ENCODE measurements at regions not wholly inside any gene's neighbourhood (a gene's known extent, or its start where the extent isn't known, plus 50 kb on each side); places are given as distances from the start of the nearest gene placed in this dataset.
A peak's percentile ranks its signal among the peaks of the same experiment; 100 is the strongest.

GRCh38 chr3:73927203-73927570 is 302.4 kb upstream of the PDZRN3 start:
- DNase-seq = no peak

DNA sequence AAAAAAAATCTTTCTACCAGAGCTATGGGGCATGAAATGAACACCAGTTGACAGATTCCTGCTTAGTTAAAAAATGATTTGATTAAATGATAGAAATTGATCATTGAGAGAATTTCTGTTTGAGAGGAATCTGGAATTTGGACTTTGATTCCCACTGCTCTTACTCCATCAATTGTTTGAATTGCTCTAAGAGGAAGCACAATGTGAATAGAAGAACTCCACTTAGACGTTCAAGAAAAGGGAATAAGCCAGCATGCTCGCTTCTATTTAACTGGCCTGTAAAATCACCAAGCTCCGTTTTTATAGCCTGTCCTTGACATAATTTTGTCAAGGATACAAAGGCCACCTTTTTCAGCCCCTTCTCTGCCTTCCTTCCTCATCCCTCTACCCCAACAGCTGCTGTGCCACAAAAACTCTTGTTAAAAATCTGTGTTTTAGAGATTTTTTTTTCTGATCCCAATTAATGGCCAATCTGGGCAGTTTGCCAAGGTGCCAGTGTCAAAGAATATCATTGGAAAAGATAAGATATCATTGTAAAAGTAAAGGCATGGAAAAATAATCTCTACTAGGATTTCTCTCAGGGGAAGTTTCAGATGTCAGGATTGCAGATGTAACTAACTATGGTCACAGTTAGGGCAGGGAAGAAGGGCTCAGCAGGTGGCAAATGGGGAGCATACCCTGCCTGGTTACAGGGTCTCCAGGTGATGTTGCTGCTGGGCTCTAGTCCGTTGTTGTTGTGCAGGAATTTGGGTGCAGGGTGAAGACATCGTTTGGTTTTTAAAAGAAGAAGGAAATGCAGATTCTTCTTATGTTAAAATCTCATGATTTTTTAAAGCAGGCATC is 301.8 kb upstream of the PDZRN3 start:
- peak; percentile 1 for DNase-seq

GRCh38 chr3:73925011-73925410 is 300.3 kb upstream of the PDZRN3 start:
- no peak for DNase-seq

GRCh38 chr3:73924048-73924447 is 299.3 kb upstream of the PDZRN3 start:
- peak; percentile 10 for DNase-seq

DNA sequence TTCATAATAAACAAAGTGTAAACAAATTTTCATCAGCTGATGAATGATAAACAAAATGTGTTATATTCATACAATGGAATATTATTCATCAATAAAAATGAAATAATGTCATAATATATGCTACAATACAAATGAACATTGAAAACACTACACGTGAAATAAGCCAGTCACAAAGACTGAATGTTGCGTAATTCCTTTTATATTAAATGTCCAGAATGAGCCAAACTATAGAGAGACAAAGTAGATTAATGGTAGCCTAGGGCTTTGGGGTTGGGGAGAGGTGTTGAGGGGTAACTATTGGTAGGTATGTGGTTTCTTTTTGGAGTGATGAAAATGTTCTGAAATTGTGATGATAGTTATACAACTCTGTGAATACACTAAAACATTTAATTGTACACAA is 292.9 kb upstream of the PDZRN3 start:
- no peak for DNase-seq

DNA sequence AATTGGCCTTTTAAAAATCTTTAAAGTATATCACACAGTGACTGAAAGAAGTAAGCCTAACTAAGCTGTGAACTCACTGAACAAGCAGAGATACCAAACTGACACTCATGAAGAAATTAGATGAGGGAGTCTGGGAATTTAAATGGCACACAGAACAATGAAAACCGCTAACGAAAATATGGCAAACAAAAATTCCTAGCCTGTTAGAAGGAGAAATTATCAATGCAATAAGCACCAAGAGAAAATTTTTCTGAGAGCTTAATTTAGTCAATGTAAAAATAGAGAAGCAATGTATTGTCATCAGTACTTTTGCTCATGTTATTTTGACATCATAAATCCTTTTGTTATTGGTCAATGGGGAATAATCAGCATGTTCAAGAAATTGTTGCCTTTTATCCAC is 291.1 kb upstream of the PDZRN3 start:
- DNase-seq = no peak

DNA sequence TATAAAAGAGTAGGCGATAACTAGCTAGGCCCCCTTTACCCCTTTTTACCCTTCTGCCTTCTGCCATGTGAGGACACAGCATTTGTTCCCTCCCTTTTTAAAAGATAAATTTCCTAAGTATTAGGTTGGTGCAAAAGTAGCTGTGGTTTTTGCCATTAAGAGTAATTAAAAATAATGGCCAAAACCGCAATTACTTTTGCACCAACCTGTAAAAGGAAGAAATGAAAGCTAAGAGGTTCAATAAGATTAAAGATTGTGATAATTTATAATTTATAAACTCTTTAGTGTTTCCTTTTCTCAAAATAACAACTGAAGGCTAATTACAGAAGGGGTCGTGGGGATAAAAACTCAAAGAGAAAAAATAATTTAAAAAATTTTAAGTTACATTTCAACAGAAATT is 283.5 kb upstream of the PDZRN3 start:
- no peak for DNase-seq

DNA sequence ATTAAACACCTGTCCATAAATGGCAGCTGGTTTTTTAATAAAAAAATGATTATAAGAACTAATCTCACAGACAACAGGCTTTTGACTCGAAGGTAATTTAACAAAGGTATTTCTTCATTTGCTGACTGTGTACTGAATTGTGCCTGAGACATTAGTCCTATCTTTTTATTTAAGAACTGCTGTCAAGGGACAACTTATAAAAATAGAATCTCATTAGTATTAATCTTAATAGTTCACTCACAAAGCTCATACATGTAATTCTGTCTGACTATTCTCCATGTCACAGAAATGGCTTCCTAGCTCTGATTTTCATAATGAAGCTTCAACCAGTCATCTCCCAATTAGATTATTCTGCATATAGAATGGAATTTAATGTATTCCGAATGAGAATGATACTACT is 276.9 kb upstream of the PDZRN3 start:
- no peak for DNase-seq

DNA sequence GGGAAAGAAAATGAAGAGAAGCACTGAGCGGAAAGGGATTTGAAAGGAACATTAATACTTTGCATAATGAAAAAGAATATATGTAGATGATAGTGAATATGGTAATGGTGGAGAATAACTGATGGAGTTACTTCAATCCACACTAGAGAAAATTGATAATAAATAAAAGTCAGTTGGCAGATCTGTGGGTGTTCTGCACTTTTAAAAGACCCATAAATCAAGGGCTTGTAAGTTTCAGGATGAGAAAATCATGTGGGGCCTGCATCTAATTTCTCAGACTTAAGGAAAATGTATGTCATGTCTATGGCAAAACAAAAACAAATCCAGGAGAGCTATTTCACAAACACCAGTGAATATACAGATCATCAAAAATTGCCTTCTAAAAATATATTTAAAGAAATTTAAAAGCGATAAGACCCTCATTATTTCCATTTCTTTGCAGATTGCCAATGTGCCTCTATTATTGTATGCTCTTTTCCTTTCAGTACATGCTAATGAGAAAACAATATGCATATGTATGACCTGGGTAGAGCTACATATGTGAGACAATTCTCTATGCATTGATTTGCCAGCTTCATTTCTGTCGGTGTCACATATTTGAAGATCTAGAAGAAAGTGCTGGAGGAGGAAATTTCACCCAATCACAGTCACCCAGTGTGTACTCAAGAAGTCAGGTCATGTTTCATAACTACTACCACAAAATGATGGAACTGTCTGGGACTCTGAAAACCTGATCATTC is 269.9 kb upstream of the PDZRN3 start:
- DNase-seq = no peak

DNA sequence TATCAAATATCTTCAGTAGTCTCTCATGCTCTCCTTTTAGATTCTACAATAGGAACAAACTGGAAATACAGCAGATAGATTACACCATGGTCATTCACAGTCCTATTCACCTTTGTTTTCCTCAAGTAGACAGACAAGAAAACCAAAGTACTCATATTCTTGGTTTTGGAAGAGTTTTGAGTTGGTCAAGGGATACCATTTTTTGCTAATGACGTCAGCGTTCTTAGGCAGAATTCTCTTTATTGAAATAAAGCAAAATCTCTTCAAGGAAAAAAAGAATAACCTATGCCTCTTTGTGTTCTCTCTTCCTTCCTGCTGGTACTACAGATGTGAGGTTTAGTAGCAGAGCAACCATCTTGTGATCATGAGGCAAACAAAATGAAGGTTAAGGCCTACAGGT is 268.3 kb upstream of the PDZRN3 start:
- DNase-seq = no peak

DNA sequence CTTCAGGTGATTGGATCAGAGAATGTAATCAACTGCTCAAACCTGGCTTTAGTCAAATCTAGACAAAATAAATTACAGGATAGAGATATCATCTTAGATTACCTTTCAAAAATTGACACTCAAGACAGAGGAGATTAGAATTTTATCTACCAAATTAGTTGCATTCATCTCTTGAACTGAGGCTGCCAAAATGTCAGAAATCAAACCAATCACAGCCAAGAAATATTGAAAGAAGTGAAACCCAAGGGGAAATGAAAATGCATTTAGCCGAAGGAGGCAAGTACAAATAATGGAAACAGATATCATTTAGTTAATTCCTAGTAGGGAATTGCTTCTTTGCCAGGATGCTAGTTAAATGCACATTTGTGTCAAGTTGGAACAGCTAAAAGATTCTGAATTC is 261.1 kb upstream of the PDZRN3 start:
- no peak for DNase-seq

- no peak for DNase-seq
These were observed 259.6 kb upstream of the PDZRN3 start for GRCh38 chr3:73884361-73884760.

DNA sequence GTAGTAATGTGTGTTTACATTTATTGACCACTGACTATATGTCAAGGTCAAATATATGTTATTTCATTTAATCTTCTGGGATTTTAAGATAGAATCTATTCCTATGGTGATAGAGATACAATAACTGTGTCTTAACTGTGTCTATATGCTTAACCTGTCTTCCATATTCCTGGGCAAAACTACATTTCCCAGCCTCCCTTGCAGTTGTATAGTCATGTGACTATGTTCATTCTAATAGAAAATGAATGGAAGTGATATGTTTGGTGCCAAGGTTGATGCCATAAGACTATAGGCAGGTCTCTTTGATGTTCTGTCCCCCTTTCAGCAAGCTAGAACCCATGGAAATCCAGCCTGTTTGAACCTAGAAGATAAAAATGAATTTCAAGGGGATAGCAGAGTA is 258.8 kb upstream of the PDZRN3 start:
- DNase-seq = no peak

DNA sequence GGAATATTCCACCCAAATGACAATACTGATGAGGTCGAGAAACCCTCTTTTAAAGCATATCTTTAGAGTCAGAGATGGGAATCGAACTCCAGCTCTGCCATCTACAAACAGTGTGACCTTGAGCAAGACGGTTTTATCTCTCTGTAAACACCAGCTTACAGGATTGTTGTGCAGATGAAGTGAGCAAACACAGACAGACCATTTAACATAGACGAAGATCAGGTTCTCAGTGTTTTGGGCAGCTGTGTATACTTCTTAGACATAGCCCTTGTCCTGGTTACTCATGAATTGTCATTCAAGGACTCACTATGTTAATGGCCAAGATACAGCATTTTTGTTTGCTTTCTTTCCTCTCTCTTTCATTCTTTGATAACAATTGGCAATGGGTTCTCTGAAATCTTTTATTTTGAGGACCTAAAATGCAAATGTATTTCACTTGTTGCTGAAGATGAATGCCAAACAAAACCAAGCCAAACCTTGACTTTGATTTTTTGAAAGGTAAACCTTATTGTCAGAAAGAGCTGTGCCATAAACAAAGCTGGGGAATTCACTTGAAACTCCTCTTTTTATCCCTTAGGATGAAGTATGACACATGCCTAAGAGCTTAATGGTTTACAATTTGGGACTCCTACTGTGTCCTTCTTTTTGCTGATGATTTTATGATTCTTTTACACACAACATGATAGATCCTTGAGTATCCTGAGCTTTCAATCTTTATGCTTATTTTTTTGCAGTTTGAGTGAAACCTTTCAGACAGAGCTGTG is 250.0 kb upstream of the PDZRN3 start:
- peak; percentile 57 for DNase-seq

GRCh38 chr3:73874161-73874560 is 249.4 kb upstream of the PDZRN3 start:
- no peak for DNase-seq

DNA sequence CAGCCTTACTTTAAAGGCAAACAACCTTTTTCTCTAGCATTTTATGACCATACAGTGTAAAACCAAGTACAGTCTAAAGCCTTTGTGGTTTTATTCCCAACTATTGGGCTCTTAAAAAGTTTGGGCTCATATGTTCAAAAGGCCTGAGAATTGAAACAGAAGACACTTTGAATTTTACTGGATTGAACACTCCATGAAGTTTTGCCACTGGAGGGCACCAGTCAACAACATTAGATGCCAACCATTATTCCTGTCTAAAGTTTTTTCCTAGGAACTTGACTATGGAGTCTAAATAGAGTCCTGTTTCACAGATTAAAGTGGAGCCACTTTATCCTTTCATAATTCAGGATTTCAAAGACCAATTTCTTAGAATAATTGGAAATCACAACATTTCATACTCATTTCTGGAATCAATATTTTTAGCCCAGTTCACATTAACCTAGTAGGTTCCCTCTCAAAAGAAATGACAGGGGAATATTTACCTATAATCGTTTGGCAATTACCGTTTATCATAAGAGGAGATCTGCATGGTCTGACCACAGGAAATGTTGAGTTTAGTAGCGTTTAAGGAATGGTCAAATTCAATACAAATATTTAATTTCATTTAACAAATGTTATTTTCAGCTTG is 244.1 kb upstream of the PDZRN3 start:
- DNase-seq = peak; percentile 70

GRCh38 chr3:73867524-73867923 is 242.8 kb upstream of the PDZRN3 start:
- no peak for DNase-seq

- DNase-seq = no peak
These were observed 242.1 kb upstream of the PDZRN3 start for GRCh38 chr3:73866846-73867245.

DNA sequence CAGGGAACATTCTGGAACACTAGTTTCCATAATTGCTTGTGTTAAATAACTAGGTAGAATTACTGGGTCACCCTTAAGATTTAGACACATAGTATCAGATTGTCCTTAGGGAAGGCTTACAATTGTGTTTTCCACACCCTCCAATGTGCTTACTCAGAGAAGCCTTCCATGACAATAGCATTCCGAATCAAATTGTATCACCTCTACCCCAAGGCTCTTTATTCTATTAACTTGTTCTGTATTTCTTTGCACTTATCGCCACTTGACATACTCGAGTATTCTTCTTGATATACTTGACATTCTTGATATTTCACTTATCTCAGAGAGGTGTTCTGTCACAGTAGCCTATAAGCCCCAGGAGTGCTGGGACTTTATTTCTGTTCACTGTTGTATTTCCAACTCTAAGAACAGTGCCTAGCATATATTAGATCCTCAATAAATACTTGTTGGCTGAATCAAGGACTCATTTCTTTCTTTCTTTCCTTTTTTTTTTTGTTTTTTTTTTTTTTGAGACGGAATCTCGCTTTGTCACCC is 238.9 kb upstream of the PDZRN3 start:
- DNase-seq = no peak

- DNase-seq = peak; percentile 81
These were observed 231.1 kb upstream of the PDZRN3 start for GRCh38 chr3:73855813-73856212.

GRCh38 chr3:73848173-73848906 is 223.6 kb upstream of the PDZRN3 start:
- peak; percentile 55 for DNase-seq

DNA sequence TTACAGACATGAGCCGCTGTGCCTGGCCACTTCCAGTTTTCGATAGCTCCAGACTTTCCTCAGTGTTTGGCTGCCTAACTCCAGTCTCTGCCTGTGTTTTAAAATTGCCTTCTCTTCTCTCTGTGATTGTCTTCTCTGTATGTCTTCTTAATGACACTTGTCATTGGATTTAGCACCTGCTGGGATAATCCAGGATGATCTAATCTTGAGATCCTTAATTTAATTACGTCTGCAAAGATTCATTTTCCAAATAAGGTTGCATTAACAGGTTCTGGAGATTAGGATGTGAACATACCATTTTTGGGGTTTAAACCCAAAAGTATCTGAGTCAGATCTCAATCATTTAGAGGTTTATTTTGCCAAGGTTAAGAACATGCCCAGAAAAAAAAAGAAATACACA is 222.2 kb upstream of the PDZRN3 start:
- DNase-seq = no peak

Measured in NCI-H69 (cell line).